Stimulated activated CD8-positive, alpha-beta memory T cell treated with anti-CD3 and anti-CD28 coated beads, Interleukin-2, amount 100 ng/mL, for 1 hour (primary cell): ENCODE measurements at regions not wholly inside any gene's neighbourhood (a gene's known extent, or its start where the extent isn't known, plus 50 kb on each side); places are given as distances from the start of the nearest gene placed in this dataset.
A peak's percentile ranks its signal among the peaks of the same experiment; 100 is the strongest.

ENCODE experiments used
- DNase-seq, 2 donors: peaks; one replicate each; pipeline ENCODE4 v3.0.0-alpha.2; 2020; ENCODE audit warnings: low read depth in 2 of 2

DNA sequence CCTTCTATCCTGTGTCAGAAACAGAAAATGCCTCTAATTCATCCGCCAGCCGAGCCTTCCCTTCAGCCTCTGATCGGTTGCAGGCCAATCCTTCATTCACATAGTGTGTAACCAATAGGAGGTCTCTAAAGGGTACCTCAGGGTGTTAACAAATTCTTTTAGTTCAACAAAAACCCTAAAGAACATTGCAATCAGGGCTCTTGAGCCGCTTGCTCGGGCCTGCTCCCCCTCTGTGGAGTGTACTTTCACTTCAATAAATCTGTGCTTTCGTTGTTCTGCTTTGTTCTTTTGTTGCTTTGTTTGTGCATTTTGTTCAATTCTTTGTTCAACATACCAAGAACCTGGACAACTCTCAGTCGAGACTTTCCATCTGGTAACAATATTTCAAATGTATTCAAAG lies 366.5 kb downstream of the KCTD12 start:
- DNase-seq, result no peak

DNA sequence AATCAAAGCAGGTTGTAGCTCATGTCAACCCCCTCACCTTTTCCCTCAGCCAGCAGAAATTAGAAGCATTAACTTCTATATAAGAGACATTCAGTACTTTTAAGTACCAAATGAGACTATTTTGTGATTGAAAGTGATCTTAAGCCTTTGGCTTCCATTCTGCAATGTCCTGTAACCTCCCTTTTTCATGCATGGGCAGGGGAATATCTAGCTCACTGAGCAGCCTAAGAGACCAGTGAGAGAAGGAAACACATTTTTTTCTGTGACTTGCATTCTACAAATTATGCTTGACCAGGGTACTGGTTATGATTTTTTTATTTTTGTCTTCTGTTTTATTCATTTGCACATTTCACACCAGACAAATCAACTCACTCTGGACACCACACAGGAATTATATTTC lies 369.6 kb downstream of the KCTD12 start:
- DNase-seq, result no peak

DNA sequence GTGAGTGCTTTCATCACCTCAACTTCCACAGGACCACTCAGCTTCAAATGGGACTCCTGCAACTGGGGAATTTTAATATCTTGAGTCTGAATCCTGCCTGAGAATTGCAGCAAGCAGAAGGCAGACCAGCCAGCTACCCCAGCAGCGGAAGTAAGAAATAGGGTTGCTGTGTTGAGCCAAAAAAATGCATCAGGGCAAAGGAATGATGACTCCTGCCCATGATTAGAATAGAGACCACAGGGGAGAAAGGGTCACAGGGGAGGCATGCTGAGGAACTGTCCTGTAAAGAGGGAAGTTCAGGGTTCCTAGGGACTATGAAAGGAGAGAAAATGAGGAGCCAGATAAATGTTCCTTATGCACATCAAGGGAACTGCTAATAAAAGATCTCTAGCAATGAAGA lies 370.2 kb downstream of the KCTD12 start:
- no peak for DNase-seq

DNA sequence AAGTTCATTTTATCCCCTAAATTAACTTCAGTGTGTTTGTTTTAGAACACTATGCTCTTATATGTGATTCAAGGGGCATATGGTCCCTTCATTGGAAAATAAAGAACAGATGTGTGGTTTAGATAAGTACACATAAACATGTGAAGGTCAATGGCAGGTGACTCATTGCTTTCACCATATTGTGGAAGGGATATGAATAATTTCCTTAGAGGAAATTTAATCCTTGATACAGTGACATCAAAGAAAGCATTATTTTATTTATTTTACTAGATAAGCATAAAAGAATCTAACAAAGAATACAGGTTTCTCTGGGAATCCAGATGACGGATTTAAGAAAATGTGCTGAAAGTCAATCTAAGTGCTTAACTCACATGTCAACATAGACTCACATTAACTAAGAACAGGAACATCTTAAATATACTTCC lies 373.5 kb downstream of the KCTD12 start:
- no peak for DNase-seq

DNA sequence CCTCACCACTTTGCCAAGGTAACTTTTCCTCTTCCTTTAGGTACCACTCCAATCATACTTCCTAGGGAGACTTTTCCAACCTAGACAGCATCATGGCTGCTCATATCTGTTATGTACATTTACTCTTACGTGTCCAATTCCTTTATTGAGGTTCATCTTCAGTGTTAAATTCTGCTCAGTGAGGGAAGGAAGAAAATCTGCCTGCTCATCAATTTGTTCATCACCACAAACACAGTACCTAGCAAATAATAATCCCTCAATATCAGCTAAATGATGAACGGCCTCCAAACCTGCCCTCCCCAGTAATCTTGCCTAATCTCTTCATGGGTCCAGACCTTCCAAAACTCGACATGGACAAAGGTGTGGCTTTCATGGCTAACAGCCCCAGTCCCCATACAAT lies 380.8 kb downstream of the KCTD12 start:
- no peak for DNase-seq

DNA sequence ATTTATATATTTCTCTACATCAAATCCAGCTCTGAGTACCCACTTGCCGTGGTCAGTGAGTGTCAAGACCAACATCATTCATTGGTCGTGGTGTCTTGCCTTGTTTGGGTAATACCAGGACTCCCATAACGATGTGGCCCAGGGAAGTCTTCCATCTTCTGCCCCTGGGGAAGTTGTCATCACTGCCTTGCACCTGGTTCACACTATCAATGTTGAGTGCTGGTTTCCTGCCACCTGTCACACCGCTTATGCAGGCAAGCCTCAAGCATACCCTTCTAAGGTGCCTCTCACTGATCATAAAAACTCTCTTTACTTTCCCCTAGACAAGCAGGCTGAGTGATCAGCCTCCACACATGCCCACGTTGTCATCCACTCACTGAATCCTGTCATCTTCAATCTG lies 382.4 kb downstream of the KCTD12 start:
- no peak for DNase-seq

DNA sequence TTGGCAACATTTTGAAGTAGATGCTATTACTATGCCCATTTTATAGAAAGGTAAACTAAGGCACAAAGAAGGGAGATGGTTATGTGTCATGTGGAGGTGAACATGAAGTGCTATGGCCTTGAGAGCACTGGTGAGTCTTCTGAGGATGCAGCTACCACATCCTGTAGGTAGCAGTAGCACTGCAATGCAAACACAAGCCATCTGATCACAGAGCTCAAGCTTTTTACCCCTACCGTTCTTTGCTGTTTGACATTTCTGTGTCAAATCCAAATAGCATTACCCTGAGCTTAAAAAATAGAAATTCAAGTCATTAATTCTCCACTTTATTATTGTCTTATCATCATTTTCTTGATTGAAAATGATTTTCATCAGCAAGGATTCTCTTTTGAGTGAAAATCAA lies 382.9 kb downstream of the KCTD12 start:
- DNase-seq, result no peak

DNA sequence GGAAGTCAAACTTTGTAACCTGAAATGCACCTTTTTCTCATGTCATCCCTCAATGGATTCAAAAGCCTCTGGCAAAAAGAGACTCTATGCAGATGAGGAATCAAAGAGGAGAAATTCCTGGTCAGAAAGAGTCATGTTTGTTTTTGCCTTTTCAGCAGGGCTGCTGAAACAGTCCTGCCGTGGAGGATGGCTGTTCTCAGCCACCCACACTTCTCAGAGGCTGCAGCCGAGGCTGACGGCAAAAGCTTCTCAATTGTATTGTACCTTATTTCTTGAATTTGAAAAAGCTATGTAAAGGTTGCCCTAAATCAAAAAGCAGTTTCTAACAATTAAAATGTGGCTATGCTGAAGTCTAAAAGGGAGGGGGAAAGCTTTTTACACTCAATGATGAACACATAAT lies 385.3 kb downstream of the KCTD12 start:
- no peak for DNase-seq

DNA sequence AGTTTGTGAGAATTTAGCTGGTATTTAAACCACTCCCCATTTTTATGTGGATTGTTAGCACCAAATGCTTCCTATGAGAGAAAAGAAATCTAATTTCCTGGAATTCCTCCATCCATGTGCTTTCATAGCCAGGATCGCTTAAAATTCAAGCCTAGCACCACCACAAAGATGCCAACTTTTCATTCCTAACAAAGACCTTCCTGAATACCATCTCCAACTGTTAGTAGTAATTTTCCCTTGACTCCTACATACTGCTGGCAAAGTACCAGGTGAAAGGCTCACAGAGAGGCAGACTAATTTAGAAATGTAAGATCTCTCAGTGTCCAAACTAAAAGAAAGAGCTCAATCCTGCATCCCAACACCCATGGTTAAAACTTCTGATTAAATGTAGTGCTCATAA lies 386.3 kb downstream of the KCTD12 start:
- DNase-seq, result no peak

DNA sequence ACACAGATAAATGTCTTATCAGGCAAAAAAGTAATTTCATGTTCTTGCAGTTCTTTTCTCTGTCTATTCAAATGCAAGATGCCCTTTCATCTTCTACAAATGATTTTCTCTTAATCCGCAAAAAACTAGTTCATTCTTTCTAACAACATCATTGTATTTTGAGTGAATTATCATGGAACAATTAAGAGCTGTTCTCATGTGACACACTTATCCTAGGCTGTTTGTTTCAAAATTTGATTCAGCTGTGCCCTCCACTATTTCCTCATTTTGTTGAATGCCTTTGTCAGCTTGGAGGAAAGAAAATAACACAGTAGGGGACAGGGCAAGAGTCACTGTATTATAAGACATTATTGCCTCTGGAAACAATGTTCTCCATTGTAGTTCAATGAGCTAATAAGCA lies 396.9 kb downstream of the KCTD12 start:
- no peak for DNase-seq

DNA sequence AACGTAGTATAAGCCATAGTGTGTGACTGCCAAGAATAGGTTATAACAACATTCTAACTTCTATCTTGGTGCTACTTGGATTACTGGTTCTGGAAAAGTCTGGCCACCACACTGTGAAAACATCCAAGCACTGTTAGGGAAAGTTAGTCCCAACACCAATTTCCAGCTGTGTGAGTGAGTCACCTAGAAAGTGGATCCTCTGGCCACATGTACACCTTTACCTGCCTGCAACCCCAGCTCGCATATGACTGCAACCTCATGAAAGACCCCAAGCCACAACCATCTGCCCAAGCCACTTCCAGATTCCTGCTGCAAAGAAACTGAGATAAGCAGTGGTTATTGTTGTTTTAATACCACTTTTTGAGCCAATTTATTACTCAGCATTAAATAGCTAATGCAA lies 404.5 kb downstream of the KCTD12 start:
- DNase-seq, result no peak

DNA sequence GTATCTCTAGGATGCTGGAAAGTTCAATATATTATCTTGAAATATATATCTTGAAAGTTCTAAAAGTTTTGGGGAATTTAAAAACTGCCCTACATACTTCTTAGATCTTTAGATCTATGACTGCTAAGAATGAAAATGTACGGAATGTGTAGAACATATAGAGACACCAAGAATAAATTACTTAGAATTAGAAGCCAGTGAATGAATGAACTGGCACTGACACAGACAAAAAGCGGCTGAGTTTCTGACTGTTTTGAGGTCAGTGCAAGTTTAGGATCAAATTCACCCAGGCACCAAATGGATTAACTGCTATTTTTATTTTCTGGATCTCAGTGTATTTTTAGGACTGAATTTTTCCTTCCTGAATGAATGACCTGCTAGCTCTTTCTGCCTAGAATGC lies 411.2 kb downstream of the KCTD12 start:
- no peak for DNase-seq

DNA sequence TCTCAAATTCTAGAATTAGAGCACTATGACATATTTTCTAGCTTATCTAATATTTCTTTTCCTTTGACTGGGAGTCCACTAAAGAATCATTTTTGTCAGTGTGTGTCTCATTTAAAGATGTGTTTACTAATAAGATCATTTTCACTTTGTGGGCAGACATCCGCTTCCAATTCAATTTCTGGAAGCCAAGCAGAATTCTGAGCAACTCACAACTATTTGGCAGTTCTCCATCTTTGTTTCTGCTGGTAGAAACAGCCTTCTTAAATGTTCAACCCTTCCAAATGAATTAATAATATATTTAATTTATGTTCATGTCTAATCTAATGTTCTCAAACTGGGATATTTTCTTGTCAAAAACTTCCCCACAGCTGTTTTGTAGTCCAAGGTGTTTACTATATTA lies 411.8 kb downstream of the KCTD12 start:
- DNase-seq, result no peak

DNA sequence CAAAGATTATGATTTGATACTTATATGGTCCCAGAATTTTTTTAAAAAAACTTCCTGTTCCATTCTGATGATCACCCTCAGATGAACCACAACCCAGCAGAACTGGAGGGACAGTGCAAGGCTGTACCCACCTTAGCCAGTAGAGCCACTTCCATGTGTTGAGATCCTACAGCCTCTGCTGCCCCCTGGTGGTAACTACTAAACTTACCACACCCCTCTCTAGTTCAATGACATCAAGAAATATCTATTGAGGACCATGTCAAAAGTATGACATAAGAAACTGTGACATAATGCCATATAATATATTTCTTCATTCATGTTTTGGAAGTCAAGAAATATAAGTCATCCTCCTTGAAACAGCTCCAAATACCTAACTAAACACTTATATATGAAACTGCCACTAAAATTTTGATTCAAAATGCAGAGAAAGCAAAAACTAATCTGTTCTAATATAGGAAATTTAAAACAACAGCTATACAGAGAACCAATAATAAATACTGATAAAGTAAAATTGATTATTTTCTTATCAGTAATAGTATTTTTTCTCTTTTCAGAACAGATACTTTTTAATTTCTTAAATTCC lies 412.6 kb downstream of the KCTD12 start:
- DNase-seq, result peak; percentile 9 to 39

DNA sequence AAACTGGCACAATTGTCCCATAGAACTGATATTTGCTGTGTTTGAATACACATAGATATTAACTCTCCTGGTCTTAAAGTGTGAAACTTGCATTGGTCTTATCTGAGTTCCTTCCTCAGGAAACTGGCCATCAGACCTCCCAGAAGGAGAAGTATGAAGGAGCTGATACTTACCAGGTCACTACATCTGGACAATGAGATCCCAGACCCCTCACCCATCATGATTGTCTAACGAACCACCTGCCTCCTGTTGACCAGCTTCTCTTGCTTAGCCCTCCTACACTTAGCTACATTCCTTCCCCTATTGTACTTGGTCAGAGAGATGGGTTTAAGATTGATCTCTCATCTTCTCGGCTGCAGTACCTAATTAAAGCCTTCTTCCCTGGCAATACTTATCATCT lies 413.3 kb downstream of the KCTD12 start:
- no peak for DNase-seq

DNA sequence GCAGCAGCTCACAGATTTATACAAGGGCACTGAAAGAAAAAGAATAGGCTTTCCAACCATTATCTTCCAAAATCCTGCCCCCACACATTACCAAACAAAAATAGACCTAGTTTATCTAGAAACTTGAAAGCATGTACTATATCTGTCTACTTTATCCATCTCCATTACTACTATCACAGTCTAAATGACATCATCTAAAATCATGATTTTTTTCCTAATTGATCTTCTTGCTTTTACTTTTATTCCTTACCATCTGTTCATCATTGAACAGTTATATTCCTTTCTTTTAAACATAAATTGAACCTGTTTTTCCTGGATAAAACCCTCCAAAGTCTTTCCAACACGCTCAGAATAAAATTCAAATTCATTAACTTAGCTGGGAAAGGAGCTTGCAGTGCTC lies 414.7 kb downstream of the KCTD12 start:
- no peak for DNase-seq

DNA sequence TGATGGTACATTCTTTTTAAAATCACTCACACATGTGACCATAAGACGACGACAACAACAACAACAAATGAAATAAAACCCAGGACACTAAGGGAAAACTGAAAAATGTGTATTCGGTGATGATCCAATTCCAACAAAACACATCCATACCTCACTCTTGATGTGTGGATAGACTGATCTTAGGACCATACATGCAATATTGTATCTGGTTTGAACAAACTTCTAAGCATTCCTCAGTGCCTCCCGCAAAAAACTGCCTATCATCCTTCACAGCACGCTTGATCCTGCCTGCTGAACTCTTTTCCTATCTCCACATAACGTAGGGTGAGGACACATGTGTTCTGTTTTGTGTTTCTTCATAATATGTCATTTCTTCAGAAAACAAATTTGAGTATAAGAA lies 415.2 kb downstream of the KCTD12 start:
- no peak for DNase-seq

DNA sequence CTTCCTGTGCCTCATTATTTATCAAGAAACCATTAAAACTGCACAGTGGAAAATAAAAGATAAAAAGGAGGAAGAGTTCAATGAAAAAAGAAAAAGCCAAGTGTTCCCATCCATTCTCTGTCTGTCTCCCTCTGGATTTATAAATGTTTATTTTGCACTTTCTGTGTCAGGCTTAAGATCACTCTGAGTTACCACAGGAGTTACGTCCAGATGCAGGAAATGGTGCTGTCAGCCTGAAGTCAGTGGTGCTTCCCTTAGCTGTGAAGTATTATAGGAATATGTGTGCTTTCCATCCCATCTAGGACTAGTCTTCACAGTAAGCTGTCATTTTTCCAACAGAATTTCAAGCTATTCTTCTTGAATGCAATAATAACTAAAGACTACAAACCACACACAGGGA lies 420.2 kb downstream of the KCTD12 start:
- no peak for DNase-seq

DNA sequence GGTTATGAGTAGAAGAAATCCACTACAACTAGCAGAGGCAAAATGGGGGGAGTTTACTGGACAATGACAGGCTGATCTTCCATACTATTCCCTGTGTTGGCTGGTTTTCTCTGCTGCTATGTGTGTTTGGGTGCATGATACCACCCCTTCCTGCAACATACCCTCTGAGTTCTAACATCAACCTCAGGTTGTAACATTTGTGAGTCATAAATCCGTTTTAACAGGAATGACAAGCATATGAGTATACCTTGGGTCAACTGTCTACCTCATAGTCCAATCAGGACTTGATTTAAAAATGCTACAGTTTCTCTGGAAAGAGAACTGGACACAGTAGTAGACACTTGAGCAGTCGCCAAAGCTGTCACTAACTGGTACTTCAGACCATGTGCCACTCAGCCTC lies 422.9 kb downstream of the KCTD12 start:
- no peak for DNase-seq

DNA sequence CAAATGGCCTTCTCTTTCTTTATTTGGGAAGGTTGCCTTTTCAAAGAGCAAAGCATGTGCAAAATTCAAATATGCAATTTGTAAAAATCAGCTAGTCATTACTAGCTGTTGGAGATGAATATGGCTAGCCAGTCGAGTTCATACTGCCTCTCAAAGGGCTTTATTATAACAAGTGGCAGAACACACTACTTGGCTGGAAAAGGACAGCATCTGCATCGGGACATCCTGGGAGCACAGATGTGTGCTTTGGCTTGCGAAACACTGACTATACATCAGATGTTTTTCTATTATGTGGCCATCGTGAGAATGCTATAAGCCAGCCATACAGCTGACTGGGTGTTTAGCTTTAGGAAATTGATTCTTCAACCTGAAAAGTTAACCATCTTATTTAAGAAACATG lies 424.2 kb downstream of the KCTD12 start:
- DNase-seq, result no peak

DNA sequence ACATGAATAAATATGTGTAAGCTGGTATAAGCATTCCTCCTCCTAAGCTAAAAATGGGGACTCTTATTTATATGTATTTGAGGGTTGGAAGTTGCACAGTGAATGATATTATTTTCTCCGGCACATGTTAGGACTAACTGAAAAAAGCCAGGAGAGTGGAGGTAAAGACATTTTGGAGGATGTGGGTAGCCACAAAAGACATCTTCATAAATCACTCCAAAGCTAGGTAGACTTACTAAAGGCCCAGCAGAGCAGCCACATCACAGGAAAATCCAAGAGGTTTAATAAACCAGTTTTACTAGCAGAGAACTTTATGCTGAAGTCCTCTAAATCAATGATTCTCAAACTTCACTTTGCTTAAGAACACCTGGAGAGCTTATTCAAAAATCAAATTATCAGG lies 424.7 kb downstream of the KCTD12 start:
- DNase-seq, result no peak

DNA sequence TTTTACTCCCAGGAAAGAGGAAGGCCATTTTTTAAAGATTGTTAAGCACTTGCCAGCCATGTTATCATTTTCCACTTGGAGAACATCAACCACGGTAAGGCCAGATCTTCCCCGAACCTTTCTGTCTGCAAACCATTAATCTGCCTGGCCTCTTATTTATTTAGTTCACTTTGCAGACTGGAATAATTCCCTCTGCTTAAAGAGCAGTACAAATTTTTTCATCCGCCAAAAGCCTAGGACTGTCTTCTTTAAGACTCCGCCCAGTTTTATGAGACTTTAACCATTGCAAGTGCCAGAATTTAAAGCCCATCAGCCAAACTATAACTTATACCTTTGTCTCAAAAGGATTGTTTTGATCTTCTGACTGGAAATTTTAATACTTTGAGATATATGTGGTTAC lies 426.3 kb downstream of the KCTD12 start:
- DNase-seq, result no peak

DNA sequence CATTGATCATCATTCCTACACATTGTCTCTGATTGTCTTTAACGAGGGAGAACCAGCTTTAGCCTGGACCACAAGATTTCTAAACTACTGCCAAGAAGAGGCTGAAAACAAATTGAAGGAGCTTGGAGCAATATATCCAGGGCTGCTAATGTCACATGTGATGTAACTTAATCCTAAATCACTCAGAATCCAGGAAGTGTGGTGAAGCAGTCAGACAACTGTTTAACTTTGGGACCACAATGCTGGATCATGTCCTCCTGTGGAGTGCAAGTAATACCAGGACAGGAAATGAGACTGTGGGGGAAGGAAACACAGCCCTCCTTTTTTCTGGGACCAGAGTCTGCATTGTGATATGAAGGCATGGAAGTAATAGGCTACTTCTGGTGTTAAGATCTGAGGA lies 430.2 kb downstream of the KCTD12 start:
- DNase-seq, result no peak

DNA sequence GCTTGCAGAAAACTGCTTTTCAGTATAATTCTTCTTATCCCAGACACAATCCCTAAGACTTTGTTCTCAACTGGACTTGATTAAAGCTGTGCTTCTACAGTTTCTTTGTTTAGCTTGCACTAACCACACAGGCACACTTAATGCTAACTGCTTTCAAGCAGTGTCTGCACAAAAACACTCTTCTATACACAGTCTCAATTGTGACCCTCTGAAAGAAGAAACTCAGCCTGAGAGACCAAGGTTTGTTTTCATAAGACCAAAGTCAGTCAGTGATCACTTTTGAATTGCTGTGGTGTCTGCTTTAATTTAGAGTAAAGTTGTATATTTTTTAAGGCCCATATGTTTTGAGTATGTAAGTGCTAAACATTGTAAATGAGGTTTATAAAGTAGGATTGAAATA lies 431.2 kb downstream of the KCTD12 start:
- DNase-seq, result no peak

DNA sequence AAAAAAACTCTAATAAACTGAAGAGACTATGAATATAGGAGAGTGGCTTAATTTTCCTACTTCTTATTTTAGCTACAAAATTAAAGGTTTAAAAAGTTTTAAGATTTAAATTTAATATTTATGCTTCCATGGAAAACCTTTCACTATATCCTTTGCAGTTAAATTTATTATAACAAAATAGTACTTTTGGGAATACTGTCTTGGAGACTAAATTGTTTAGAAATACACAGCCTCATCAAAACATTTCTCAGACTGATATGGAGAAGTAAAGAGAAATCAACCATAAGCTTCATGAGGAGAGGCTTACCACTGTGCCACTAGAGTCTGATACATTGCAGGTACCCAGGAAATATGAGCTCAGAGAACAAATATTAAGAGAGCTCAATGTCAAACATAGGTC lies 436.5 kb downstream of the KCTD12 start:
- DNase-seq, result no peak
